ENCODE measurements at regions not wholly inside any gene's neighbourhood (a gene's known extent, or its start where the extent isn't known, plus 50 kb on each side); places are given as distances from the start of the nearest gene placed in this dataset.

GRCh38 chr11:112765337-112765736 lies 195.9 kb upstream of the NCAM1 start:
- no peak for TF ChIP-seq POLR2AphosphoS5 (IDR thresholded peaks at IDR 0.05; ENCODE audit: low read depth, low read length)
- no peak for TF ChIP-seq REST (IDR thresholded peaks at IDR 0.05; ENCODE audit: insufficient read depth in 1 of 2, low read depth in 2 of 2, low read length in 2 of 2)
- no peak for TF ChIP-seq FOXP2 (optimal IDR thresholded peaks at IDR 0.05; ENCODE audit: borderline replicate concordance, extremely low read depth, extremely low read length, insufficient read depth)
- no peak for TF ChIP-seq TAF1 (IDR thresholded peaks at IDR 0.05; ENCODE audit: borderline replicate concordance, insufficient read depth, low read length)
- no peak for TF ChIP-seq SIN3A (IDR thresholded peaks at IDR 0.05; ENCODE audit: borderline replicate concordance, insufficient read depth, low read length)

GRCh38 chr11:112769170-112769569 lies 192.1 kb upstream of the NCAM1 start:
- TF ChIP-seq POLR2AphosphoS5 (IDR thresholded peaks at IDR 0.05; ENCODE audit: low read depth, low read length): no peak
- TF ChIP-seq SIN3A (IDR thresholded peaks at IDR 0.05; ENCODE audit: borderline replicate concordance, insufficient read depth, low read length): no peak
- no peak for TF ChIP-seq REST (IDR thresholded peaks at IDR 0.05; ENCODE audit: insufficient read depth in 1 of 2, low read depth in 2 of 2, low read length in 2 of 2)
- no peak for TF ChIP-seq FOXP2 (optimal IDR thresholded peaks at IDR 0.05; ENCODE audit: borderline replicate concordance, extremely low read depth, extremely low read length, insufficient read depth)
- no peak for TF ChIP-seq TAF1 (IDR thresholded peaks at IDR 0.05; ENCODE audit: borderline replicate concordance, insufficient read depth, low read length)

GRCh38 chr11:112769584-112769983 lies 191.6 kb upstream of the NCAM1 start:
- TF ChIP-seq REST (IDR thresholded peaks at IDR 0.05; ENCODE audit: insufficient read depth in 1 of 2, low read depth in 2 of 2, low read length in 2 of 2) (no peak), SIN3A (IDR thresholded peaks at IDR 0.05; ENCODE audit: borderline replicate concordance, insufficient read depth, low read length) (no peak), TAF1 (IDR thresholded peaks at IDR 0.05; ENCODE audit: borderline replicate concordance, insufficient read depth, low read length) (no peak), FOXP2 (optimal IDR thresholded peaks at IDR 0.05; ENCODE audit: borderline replicate concordance, extremely low read depth, extremely low read length, insufficient read depth) (no peak), POLR2AphosphoS5 (IDR thresholded peaks at IDR 0.05; ENCODE audit: low read depth, low read length) (no peak)

- TF ChIP-seq SIN3A (IDR thresholded peaks at IDR 0.05; ENCODE audit: borderline replicate concordance, insufficient read depth, low read length) (no peak), FOXP2 (optimal IDR thresholded peaks at IDR 0.05; ENCODE audit: borderline replicate concordance, extremely low read depth, extremely low read length, insufficient read depth) (no peak), REST (IDR thresholded peaks at IDR 0.05; ENCODE audit: insufficient read depth in 1 of 2, low read depth in 2 of 2, low read length in 2 of 2) (no peak), TAF1 (IDR thresholded peaks at IDR 0.05; ENCODE audit: borderline replicate concordance, insufficient read depth, low read length) (no peak), POLR2AphosphoS5 (IDR thresholded peaks at IDR 0.05; ENCODE audit: low read depth, low read length) (no peak)
These were observed 191.2 kb upstream of the NCAM1 start for GRCh38 chr11:112770033-112770432.

GRCh38 chr11:112770487-112770886 lies 190.7 kb upstream of the NCAM1 start:
- no peak for TF ChIP-seq SIN3A (IDR thresholded peaks at IDR 0.05; ENCODE audit: borderline replicate concordance, insufficient read depth, low read length)
- TF ChIP-seq FOXP2 (optimal IDR thresholded peaks at IDR 0.05; ENCODE audit: borderline replicate concordance, extremely low read depth, extremely low read length, insufficient read depth): no peak
- TF ChIP-seq REST (IDR thresholded peaks at IDR 0.05; ENCODE audit: insufficient read depth in 1 of 2, low read depth in 2 of 2, low read length in 2 of 2): no peak
- no peak for TF ChIP-seq TAF1 (IDR thresholded peaks at IDR 0.05; ENCODE audit: borderline replicate concordance, insufficient read depth, low read length)
- no peak for TF ChIP-seq POLR2AphosphoS5 (IDR thresholded peaks at IDR 0.05; ENCODE audit: low read depth, low read length)
